ENCODE measurements at regions not wholly inside any gene's neighbourhood (a gene's known extent, or its start where the extent isn't known, plus 50 kb on each side); places are given as distances from the start of the nearest gene placed in this dataset.

GRCh38 chr5:133696006-133696584 is 83.8 kb upstream of the FSTL4 start:
- no peaks in the 10 kb centered on the region for H3K4me1 ChIP-seq
- no peak overlapping the region for H3K27ac ChIP-seq
- intact Hi-C loops (cut with DNase I), result no loop called here
- H3K9me3 ChIP-seq, result no peaks in the 10 kb centered on the region
- H3K4me3 ChIP-seq, result no peak overlapping the region
- DNase-seq (ENCODE audit: low spot score in 2 of 2), result peak in 1 of 2 donors; percentile 4
- H3K36me3 ChIP-seq, result no peaks in the 10 kb centered on the region
- H3K27me3 ChIP-seq, result no peaks in the 10 kb centered on the region
- TF ChIP-seq CTCF (IDR thresholded peaks at IDR 0.05), result no peak

GRCh38 chr5:133694181-133694831 is 82.0 kb upstream of the FSTL4 start:
- DNase-seq (ENCODE audit: low spot score in 2 of 2), result no peak
- intact Hi-C loops (cut with DNase I), result no loop called here
- H3K36me3 ChIP-seq, result no peaks in the 10 kb centered on the region
- no peak overlapping the region for H3K4me3 ChIP-seq
- no peaks in the 10 kb centered on the region for H3K9me3 ChIP-seq
- no peak for TF ChIP-seq CTCF (IDR thresholded peaks at IDR 0.05)
- H3K27ac ChIP-seq, result no peak overlapping the region
- no peaks in the 10 kb centered on the region for H3K27me3 ChIP-seq
- H3K4me1 ChIP-seq, result no peaks in the 10 kb centered on the region

- no peak for TF ChIP-seq CTCF (IDR thresholded peaks at IDR 0.05)
- Histone ChIP-seq H3K4me3 (no peak overlapping the region), H3K4me1 (peaks cover 0 to 3% of the 10 kb centered on the region in 2 donors), H3K27ac (no peak overlapping the region), H3K36me3 (no peaks in the 10 kb centered on the region), H3K9me3 (no peaks in the 10 kb centered on the region), H3K27me3 (no peaks in the 10 kb centered on the region)
- intact Hi-C loops (cut with DNase I), result no loop called here
- DNase-seq (ENCODE audit: low spot score in 2 of 2), result no peak
These were observed 79.1 kb upstream of the FSTL4 start for GRCh38 chr5:133691448-133691847.

- no peaks in the 10 kb centered on the region for H3K36me3 ChIP-seq
- DNase-seq (ENCODE audit: low spot score in 2 of 2), result no peak
These were observed 78.4 kb upstream of the FSTL4 start for GRCh38 chr5:133690746-133691145.

GRCh38 chr5:133688391-133688790 is 76.0 kb upstream of the FSTL4 start:
- H3K27me3 ChIP-seq, result no peaks in the 10 kb centered on the region
- H3K27ac ChIP-seq, result no peak overlapping the region
- H3K4me3 ChIP-seq, result no peak overlapping the region
- H3K36me3 ChIP-seq, result no peaks in the 10 kb centered on the region
- no peak for DNase-seq (ENCODE audit: low spot score in 2 of 2)
- H3K4me1 ChIP-seq, result peaks cover 0 to 7% of the 10 kb centered on the region in 2 donors
- no peak for TF ChIP-seq CTCF (IDR thresholded peaks at IDR 0.05)
- no peaks in the 10 kb centered on the region for H3K9me3 ChIP-seq
- intact Hi-C loops (cut with DNase I), result no loop called here

More at GRCh38 chr5:133690746-133691145, 78.4 kb upstream of the FSTL4 start:
- intact Hi-C loops (cut with DNase I), result no loop called here
- Histone ChIP-seq H3K27me3 (no peaks in the 10 kb centered on the region), H3K4me1 (peaks cover 0 to 4% of the 10 kb centered on the region in 2 donors), H3K4me3 (no peak overlapping the region), H3K9me3 (no peaks in the 10 kb centered on the region), H3K27ac (no peak overlapping the region)
- no peak for TF ChIP-seq CTCF (IDR thresholded peaks at IDR 0.05)
